Stimulated activated naive CD4-positive, alpha-beta T cell (primary cell): ENCODE measurements at regions not wholly inside any gene's neighbourhood (a gene's known extent, or its start where the extent isn't known, plus 50 kb on each side); places are given as distances from the start of the nearest gene placed in this dataset.

ENCODE experiments used
- DNase-seq, 6 experiments: peaks; one replicate each; lab custom pipeline; 2025; lab: John Stamatoyannopoulos, UW

DNA sequence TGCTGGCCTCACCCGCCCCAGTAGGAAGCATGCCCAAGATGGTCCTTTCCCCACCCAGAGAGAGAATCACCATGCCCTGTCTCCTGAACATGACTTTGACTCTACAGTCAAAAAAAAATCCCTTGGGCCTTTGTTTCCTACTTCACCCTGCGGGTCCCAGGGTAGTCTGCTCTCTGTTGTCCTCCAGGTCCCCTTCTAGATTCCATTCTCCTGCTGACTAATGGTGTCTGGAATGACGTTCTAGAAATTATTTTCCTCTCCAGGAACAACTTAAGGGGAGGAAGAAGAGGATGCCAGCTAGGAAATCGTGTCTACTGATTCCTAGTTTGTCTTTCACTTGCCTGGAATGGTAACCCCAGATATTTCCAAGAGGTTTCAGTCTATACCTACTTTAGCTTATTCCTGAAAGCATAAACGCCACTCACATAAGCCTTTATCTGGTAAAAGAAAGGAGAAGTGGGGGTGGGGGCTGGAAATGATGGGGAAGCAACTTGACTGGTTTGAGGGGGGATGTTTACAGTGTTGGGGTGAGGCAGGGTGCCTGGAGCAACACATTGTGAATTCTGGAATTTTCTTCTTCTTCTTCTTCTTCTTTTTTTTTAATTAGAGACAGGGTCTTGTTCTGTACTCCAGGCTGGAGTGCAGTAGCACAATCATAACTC, 93.9 kb downstream of the SNX18 start:
- no peak for DNase-seq

DNA sequence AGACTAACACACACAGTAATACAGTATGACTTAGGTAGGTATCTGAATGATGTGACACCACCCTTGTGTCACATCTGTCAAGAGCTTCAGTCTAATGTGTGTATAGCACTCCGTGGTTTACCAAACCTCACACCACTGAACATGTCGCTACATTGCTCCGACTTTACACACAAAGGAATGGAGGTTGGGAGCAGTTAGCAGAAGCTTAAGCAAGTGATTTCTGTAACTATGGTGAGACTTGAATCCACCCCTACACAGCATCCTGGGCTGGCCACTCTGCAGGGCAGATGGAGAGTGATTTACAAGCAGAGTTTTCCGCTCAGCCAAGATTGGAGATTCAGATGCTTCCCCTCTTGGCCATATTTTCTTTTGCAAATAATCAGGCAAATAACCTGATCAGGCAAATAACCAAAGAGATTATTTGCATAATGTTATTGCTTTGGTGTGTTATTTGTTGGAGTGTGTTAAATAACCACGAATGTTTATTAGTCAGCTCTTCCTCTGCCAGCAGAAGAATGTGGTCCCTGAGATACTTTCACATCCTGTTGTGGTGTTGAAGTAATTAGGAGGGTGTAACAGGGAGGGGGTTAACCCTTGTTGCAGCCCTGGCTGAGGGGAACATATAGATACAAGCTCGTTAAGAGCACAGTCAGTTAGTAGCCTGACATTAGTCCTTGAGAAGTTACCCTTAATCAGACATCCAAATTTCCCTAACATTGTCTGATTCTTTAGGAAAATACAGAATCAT, 92.8 kb downstream of the SNX18 start:
- DNase-seq, result peak in 2 of 6 experiments; percentile 6 to 9

DNA sequence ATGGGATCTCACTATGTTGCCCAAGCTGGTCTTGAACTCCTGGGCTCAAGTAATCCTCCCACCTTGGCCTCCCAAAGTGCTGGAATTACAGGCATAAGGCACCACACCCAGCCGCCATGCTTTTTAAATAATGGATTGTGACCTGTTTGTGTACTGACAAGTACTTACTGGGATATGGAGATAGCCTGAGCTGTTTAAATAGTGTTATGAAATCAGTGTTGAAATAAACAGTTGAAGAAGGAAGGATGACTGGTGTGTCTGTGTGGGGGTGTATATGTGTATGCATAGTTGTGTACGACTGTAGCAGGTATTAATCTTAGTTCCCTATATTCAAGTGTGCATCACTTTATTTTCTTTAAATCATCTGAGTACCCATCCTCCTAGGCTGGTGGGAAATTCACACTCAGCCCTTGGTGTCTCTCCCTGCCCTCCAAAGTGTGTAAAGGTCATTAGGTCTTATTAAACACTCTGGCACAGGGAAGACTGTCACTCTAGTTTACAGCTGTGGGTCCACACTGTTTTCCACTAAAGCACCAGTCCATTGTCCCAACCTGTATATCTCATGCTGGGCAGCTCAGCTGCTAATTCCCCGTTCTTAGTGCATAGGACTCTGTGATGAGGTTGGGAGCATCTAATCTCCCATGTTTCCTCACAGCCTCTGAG, 91.0 kb downstream of the SNX18 start:
- no peak for DNase-seq

DNA sequence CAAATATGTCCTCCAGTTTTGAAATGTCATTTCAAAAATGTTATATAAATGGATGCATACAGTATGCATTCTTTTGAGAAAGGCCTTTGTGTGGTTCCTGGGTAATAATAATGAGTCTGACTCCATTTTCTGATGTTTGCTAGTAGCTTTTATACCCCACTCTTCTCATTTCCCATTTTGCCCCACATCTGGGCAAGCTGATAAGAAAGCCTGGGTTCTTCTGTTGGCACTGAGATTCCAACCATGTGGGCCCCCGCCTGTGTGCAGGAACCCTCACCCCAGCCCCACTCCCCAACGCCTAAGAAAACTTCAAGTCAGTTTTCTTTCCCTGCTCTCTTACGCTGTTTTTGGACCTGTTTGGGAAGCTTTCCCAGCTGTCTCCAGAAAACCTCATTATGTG, 89.4 kb downstream of the SNX18 start:
- no peak for DNase-seq

DNA sequence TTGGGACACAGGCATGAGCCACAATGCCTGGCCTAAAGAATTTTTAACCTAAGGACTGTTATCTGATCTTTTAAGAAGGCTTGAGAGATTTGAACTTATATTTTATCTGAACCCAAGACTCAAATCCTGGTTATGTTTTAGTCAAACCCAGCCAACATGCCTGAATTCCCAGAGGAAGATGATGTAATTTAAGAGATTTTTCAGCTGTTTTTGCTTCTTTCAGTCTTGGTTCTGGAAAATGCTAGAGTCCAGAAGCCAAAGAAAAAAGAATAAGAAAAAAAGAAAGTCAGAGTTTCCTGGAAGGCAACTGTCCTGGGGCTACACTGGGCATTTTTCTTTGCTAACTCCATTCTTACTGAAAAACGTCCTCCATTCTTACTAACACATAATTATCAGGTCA, 85.8 kb downstream of the SNX18 start:
- no peak for DNase-seq

DNA sequence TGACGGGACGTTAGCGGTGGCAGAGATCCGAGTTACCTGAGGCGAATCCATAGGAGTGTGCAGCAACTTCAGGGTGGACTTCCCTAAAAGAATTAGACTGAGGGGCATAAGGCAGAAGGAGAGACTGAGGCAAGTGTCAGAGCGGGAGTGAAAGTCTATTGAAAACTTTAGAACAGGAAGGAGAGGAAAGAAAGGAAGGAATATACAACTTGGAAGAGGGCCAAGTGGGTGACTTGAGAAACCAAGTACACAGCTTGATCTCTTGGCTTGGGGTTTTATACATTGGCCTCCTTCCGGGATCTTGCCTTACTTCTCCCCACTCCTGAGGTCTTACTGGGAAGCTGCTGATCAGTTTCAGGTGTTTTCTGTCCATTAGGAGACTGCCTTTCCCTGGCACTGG, 84.9 kb downstream of the SNX18 start:
- no peak for DNase-seq

DNA sequence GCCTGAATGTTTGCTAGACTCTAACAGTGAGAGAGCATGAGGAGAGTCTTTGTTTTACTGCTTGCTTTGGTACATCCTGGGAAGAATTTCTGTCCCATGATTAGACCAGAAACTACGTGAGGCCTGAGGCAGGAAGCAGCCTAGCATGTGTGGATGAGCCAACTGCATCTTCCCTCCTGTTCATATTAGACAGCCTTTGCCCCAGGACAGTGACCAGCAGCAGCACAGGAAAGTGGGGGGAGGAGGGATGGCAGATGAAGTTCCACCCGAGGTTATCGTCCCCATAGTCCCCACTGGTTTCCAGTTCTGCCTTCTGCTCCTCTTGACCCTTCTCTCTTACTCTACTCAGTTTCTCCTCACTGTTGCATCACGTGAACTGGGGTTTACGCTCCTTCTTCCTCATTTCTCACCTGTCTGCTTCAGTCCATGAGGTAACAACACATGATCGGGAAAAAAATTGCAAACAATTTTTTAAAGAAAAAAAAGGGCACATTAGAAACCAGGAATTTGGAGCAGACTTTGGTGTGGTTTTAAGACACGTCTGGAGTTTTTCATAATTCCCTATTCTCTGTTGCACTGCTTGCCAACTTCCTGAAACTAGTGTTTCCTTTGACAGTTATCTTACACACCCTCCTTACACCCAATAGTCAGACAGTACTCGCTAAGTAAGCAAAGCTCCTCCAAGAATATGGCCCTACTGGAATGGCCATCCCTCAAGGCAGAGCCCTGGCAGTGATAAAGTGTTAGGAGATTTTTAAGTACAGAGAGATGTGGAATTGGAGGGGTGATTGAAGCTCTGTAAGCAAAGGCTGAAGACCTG, 84.1 kb downstream of the SNX18 start:
- DNase-seq, result no peak
